H9 (cell line): ENCODE measurements at regions not wholly inside any gene's neighbourhood (a gene's known extent, or its start where the extent isn't known, plus 50 kb on each side); places are given as distances from the start of the nearest gene placed in this dataset.

Experiments used
- DNase-seq: peaks from one replicate; pipeline ENCODE4 v3.0.0-alpha.2; 2017
- H2AFZ ChIP-seq: one replicate; pipeline ENCODE4 v1.6.1; 2013; ENCODE audit warnings: mild to moderate bottlenecking, low read length, control low read depth, moderate library complexity
- H2AK5ac ChIP-seq: 2 replicates; pipeline ENCODE4 v1.6.1; 2013; ENCODE audit warnings: low read length, control low read depth, mixed read lengths; ENCODE audit not compliant: insufficient read length
- H2BK120ac ChIP-seq: one replicate; pipeline ENCODE4 v1.6.1; 2013; ENCODE audit warnings: low read depth, mild to moderate bottlenecking, low read length, control low read depth, inconsistent platforms; ENCODE audit not compliant: poor library complexity, severe bottlenecking
- H2BK12ac ChIP-seq: 2 replicates; pipeline ENCODE4 v1.6.1; 2013; ENCODE audit warnings: low read length, control low read depth, mixed read lengths, low read depth; ENCODE audit not compliant: insufficient read length
- H2BK15ac ChIP-seq: 2 replicates; pipeline ENCODE4 v1.6.1; 2013; ENCODE audit warnings: low read depth, low read length, control low read depth
- H2BK20ac ChIP-seq: one replicate; pipeline ENCODE4 v1.6.1; 2013; ENCODE audit warnings: low read depth, mild to moderate bottlenecking, low read length, control low read depth, inconsistent platforms; ENCODE audit not compliant: poor library complexity, severe bottlenecking
- H2BK5ac ChIP-seq: 2 replicates; pipeline ENCODE4 v1.6.1; 2013; ENCODE audit warnings: low read length, control low read depth, mixed read lengths; ENCODE audit not compliant: insufficient read length
- H3K14ac ChIP-seq: 2 replicates; pipeline ENCODE4 v1.6.1; 2013; ENCODE audit warnings: low read length, control low read depth; ENCODE audit not compliant: insufficient read depth
- H3K18ac ChIP-seq: 2 replicates; pipeline ENCODE4 v1.6.1; 2013; ENCODE audit warnings: low read depth, mild to moderate bottlenecking, mixed read lengths, low read length, control low read depth; ENCODE audit not compliant: insufficient read length
- H3K23ac ChIP-seq: 2 replicates; pipeline ENCODE4 v1.6.1; 2013; ENCODE audit warnings: low read length, control low read depth, mixed read lengths, low read depth; ENCODE audit not compliant: insufficient read length
- H3K23me2 ChIP-seq: 2 replicates; pipeline ENCODE4 v1.6.1; 2013; ENCODE audit warnings: low read depth, mild to moderate bottlenecking, mixed read lengths, low read length, control low read depth; ENCODE audit not compliant: insufficient read length, poor library complexity, severe bottlenecking
- H3K27ac ChIP-seq: 2 replicates; pipeline ENCODE4 v1.5.1; 2013; ENCODE audit warnings: low read length, control low read depth, mixed read lengths, low read depth; ENCODE audit not compliant: insufficient read length
- H3K27me3 ChIP-seq: 2 replicates; pipeline ENCODE4 v1.6.1; 2013; ENCODE audit warnings: low read length, control low read depth, inconsistent platforms; ENCODE audit not compliant: insufficient read depth
- H3K4ac ChIP-seq: 2 replicates; pipeline ENCODE4 v1.6.1; 2013; ENCODE audit warnings: low read depth, mild to moderate bottlenecking, control low read depth, inconsistent platforms, low read length, moderate library complexity
- H3K4me1 ChIP-seq: 2 replicates; pipeline ENCODE4 v1.6.1; 2013; ENCODE audit warnings: low read length, control low read depth, inconsistent platforms; ENCODE audit not compliant: insufficient read depth
- H3K4me2 ChIP-seq: 2 replicates; pipeline ENCODE4 v1.6.1; 2013; ENCODE audit warnings: low read length, control low read depth, mixed read lengths; ENCODE audit not compliant: insufficient read length, insufficient read depth
- H3K56ac ChIP-seq: 2 replicates; pipeline ENCODE4 v1.6.1; 2013; ENCODE audit warnings: low read depth, mild to moderate bottlenecking, mixed read lengths, low read length, control low read depth; ENCODE audit not compliant: insufficient read length
- H3K79me1 ChIP-seq: 2 replicates; pipeline ENCODE4 v1.6.1; 2013; ENCODE audit warnings: low read depth, mild to moderate bottlenecking, moderate library complexity, low read length, control low read depth, inconsistent platforms; ENCODE audit not compliant: insufficient read depth, poor library complexity, severe bottlenecking
- H3K79me2 ChIP-seq: 2 replicates; pipeline ENCODE4 v1.6.1; 2013; ENCODE audit warnings: low read length, control low read depth, inconsistent platforms; ENCODE audit not compliant: insufficient read depth
- H3K9ac ChIP-seq: 2 replicates; pipeline ENCODE4 v1.6.1; 2013; ENCODE audit warnings: low read length, control low read depth, mixed read lengths; ENCODE audit not compliant: insufficient read length; ENCODE audit errors: extremely low read depth
- H3K9me3 ChIP-seq: one replicate; pipeline ENCODE4 v1.6.1; 2013; ENCODE audit warnings: low read depth, low read length, inconsistent platforms; ENCODE audit not compliant: control insufficient read depth
- H3T11ph ChIP-seq: one replicate; pipeline ENCODE4 v1.6.1; 2013; ENCODE audit warnings: mild to moderate bottlenecking, low read length, control low read depth, inconsistent platforms
- H4K20me1 ChIP-seq: one replicate; pipeline ENCODE4 v1.6.1; 2013; ENCODE audit not compliant: control insufficient read depth, insufficient read length, insufficient read depth
- H4K5ac ChIP-seq: 2 replicates; pipeline ENCODE4 v1.6.1; 2013; ENCODE audit warnings: low read depth, mild to moderate bottlenecking, mixed read lengths, low read length, control low read depth; ENCODE audit not compliant: insufficient read length
- H4K8ac ChIP-seq: replicated peaks from 2 replicates; pipeline ENCODE4 v1.6.1; 2013; ENCODE audit warnings: low read length, control low read depth, mixed read lengths, low read depth; ENCODE audit not compliant: insufficient read length
- H4K91ac ChIP-seq: 2 replicates; pipeline ENCODE4 v1.6.1; 2013; ENCODE audit warnings: low read depth, mild to moderate bottlenecking, moderate library complexity, mixed read lengths, low read length, control low read depth; ENCODE audit not compliant: insufficient read length
- H3K27ac Mint-ChIP-seq, 3 experiments: 2 replicates in 2 of 3; 3 replicates in 1 of 3; pipeline ENCODE4 v1.8.0; 2020 to 2021; ENCODE audit warnings: mixed read lengths in 3 of 3, mild to moderate bottlenecking in 1 of 3, moderate library complexity in 1 of 3
- H3K27me3 Mint-ChIP-seq: 2 replicates; pipeline ENCODE4 v1.8.0; 2021; ENCODE audit warnings: low read depth, mild to moderate bottlenecking, moderate library complexity, mixed read lengths
- H3K36me3 Mint-ChIP-seq, 3 experiments: 2 replicates in 2 of 3; 3 replicates in 1 of 3; pipeline ENCODE4 v1.8.0; 2020 to 2021; ENCODE audit warnings: low read depth in 3 of 3, mixed read lengths in 3 of 3; ENCODE audit not compliant: insufficient read depth in 1 of 3
- H3K4me1 Mint-ChIP-seq, 2 experiments: 2 replicates each; pipeline ENCODE4 v1.8.0; 2020; ENCODE audit warnings: mixed read lengths in 2 of 2
- H3K4me3 Mint-ChIP-seq, 2 experiments: 2 replicates in 1 of 2; 3 replicates in 1 of 2; pipeline ENCODE4 v1.8.0; 2020 to 2021; ENCODE audit warnings: mild to moderate bottlenecking in 2 of 2, mixed read lengths in 2 of 2, moderate library complexity in 1 of 2
- H3K9me3 Mint-ChIP-seq, 2 experiments: 2 replicates in 1 of 2; 3 replicates in 1 of 2; pipeline ENCODE4 v1.8.0; 2020; ENCODE audit warnings: mild to moderate bottlenecking in 2 of 2, mixed read lengths in 2 of 2, moderate library complexity in 1 of 2
- CTCF ChIP-seq: fragments of 200-600 bp; sonication (generic); conservative IDR thresholded peaks from 3 replicates; pipeline ENCODE4 v1.8.0; 2021; ENCODE audit warnings: antibody characterized with exemption, mild to moderate bottlenecking
- WGBS: extraction: QIAGEN DNeasy Blood & Tissue Kit; methylation state at CpG from one replicate; pipeline ENCODE4 v1.1.7; 2013; ENCODE audit warnings: missing lambda C conversion rate, low lambda C conversion rate, mixed read lengths; ENCODE audit not compliant: insufficient read length; ENCODE audit errors: extremely low coverage; 5-methylcytosine and 5-hydroxymethylcytosine counted together

GRCh38 chr5:61866930-61867329 lies 439.1 kb upstream of the KIF2A start:
- Histone ChIP-seq H3K18ac (no peak overlapping the region), H3K4me2 (no peak overlapping the region), H2BK20ac (no peak overlapping the region), H3T11ph (no peak overlapping the region), H2BK120ac (no peak overlapping the region), H4K8ac (no peak overlapping the region), H4K5ac (no peak overlapping the region), H2AK5ac (no peak overlapping the region), H4K91ac (no peak overlapping the region), H3K9me3 (peaks cover 7% of the 10 kb centered on the region), H3K4ac (no peak overlapping the region), H3K4me1 (no peaks in the 10 kb centered on the region), H3K27me3 (no peaks in the 10 kb centered on the region), H2BK5ac (no peak overlapping the region), H4K20me1 (no peaks in the 10 kb centered on the region), H3K23me2 (no peaks in the 10 kb centered on the region), H3K79me2 (no peaks in the 10 kb centered on the region), H2AFZ (no peak overlapping the region), H3K79me1 (no peaks in the 10 kb centered on the region), H2BK12ac (no peak overlapping the region), H3K9ac (no peak overlapping the region), H3K23ac (no peak overlapping the region), H3K27ac (no peak overlapping the region), H3K14ac (no peak overlapping the region), H3K56ac (no peak overlapping the region), H2BK15ac (no peak overlapping the region)
- H3K36me3 Mint-ChIP-seq = peaks cover 0 to 10% (median 8%) of the 10 kb centered on the region in 3 experiments; a peak in 6 of 7 replicates
- no CpG with 5 or more reads among the region's 3 CpGs for WGBS
- no peak overlapping the region for H3K4me3 Mint-ChIP-seq
- TF ChIP-seq CTCF = no peak
- no peaks in the 10 kb centered on the region; the same call in 1 of the 2 replicates for H3K27me3 Mint-ChIP-seq
- peaks cover 18 to 20% of the 10 kb centered on the region in 2 experiments for H3K9me3 Mint-ChIP-seq
- H3K27ac Mint-ChIP-seq = no peak overlapping the region
- H3K4me1 Mint-ChIP-seq = no peaks in the 10 kb centered on the region
- no peak for DNase-seq
